ENCODE measurements at regions not wholly inside any gene's neighbourhood (a gene's known extent, or its start where the extent isn't known, plus 50 kb on each side); places are given as distances from the start of the nearest gene placed in this dataset.

DNA sequence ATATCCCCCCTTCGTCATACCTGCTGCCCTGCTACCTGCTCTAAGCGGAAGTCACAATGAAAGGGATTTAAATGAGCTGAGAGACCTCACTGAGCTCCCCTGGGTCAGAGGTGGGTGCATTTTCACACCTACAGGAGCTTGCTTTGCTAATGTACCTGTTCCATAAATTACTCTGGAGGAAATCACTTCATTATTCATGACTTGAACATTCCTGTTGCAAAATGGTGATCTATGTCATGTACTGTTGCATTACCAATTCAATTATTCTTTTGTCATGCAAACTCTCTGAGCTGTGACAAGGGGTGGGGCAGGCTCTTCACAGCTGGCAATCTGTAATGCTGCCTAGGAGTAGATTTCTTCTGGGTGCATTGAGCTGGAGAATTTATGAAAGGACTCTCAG is 761.3 kb downstream of the TSN start:
- DNase-seq (ENCODE audit: low read depth in 2 of 3, low spot score in 2 of 3) = no peak

DNA sequence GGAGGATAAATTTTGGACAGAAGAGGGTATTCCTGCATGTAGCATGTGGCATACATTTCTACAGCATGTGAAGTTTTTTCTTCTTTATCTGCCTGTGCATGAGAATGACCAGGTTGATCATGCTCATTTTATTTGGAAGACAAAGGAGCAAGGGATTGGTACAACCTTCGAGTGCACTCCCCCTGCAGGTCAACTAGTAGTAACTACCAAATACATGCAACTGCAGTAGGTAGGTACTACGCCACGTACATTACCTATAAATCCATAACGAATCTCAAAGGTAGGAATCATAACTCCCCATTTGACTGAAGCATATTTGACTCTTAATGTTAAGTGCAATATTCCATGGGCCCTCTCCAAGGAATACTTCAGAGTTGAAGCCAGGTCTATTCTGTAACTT is 763.9 kb downstream of the TSN start:
- DNase-seq (ENCODE audit: low read depth in 2 of 3, low spot score in 2 of 3) = no peak

- no peak for DNase-seq (ENCODE audit: low read depth in 2 of 3, low spot score in 2 of 3)
Measured at GRCh38 chr2:122519821-122520611, 764.6 kb downstream of the TSN start.

GRCh38 chr2:122523143-122523542 is 767.7 kb downstream of the TSN start:
- no peak for DNase-seq (ENCODE audit: low read depth in 2 of 3, low spot score in 2 of 3)

DNA sequence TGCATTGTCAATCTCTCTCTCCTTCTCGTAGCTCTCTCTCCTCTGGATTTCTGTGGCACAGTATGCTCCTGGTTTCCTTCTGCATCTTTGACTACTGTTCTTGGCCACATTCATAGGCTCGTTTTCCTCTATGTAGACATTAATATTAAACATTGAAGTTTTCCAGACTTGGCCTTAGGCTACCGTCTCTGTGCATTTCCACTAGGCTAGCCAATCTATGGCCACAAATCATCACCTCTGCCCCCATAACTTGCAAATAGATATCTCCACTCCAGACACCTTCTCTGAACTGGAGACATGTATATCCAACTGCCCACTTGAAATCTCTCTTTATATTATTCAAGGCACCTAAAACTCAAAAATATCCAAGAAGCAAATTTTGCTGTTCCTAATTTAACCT is 768.5 kb downstream of the TSN start:
- no peak for DNase-seq (ENCODE audit: low read depth in 2 of 3, low spot score in 2 of 3)

DNA sequence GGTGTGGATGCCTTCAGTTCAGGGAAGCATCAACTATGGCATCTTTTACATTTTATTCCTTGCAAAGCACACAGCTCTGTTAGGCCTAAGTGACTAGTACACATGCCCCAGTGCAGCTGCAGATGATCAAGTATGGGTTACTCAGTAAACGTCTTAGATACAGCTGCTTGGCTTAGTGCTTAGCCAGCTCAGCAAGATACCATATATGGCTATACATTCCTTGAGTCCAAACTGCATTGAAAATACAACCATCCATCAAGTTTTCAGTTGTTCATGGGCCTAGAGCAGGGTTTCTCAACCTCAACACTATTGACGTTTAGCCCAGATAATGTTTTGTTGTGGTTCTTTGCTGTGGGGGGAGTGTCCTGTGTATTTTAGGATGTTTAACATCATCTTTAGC is 769.9 kb downstream of the TSN start:
- no peak for DNase-seq (ENCODE audit: low read depth in 2 of 3, low spot score in 2 of 3)

- DNase-seq (ENCODE audit: low read depth in 2 of 3, low spot score in 2 of 3) = no peak
Measured at GRCh38 chr2:122528061-122528460, 772.6 kb downstream of the TSN start.

DNA sequence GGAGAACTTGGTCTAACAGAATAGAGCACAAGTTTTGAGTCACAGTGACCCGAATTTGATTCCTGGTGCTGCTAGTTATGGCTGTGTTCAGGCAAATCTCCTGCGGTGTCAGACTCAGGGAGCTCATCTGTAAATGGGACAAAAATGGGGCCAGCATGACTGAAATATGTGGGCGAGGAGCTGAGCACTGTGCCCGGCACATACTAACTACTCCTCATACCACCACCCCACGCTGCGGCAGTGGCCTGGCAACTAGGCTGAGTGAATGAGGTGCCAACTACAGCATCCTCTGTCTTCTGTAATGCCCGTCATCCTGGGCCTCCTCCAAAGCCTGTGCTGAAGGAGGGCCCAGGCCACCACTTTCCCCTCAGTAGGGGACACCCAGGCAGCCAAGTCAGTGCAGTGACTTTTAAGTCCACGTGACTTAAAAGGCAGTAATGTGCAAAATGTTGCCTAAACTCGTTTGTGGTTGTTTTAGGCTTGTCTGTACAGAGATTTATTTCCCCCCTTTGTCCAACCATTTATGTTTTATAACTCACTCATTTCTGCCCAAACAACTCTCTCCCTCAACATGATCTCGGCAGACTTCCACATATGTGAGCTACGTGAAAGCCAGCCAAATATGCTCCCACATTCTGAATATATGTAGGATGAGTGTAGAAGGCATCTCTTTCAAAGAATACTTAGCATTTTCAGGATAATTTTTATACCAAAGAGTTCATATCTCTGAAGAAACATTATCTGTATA is 773.7 kb downstream of the TSN start:
- no peak for DNase-seq (ENCODE audit: low read depth in 2 of 3, low spot score in 2 of 3)

- peak in 1 of 3 donors; percentile 17 for DNase-seq (ENCODE audit: low read depth in 2 of 3, low spot score in 2 of 3)
Measured at GRCh38 chr2:122530814-122531213, 775.4 kb downstream of the TSN start.

- no peak for DNase-seq (ENCODE audit: low read depth in 2 of 3, low spot score in 2 of 3)
Measured at GRCh38 chr2:122531290-122532071, 776.0 kb downstream of the TSN start.

GRCh38 chr2:122532072-122532344 is 776.6 kb downstream of the TSN start:
- no peak for DNase-seq (ENCODE audit: low read depth in 2 of 3, low spot score in 2 of 3)

GRCh38 chr2:122532481-122532880 is 777.0 kb downstream of the TSN start:
- DNase-seq (ENCODE audit: low read depth in 2 of 3, low spot score in 2 of 3) = no peak

GRCh38 chr2:122535960-122536505 is 780.6 kb downstream of the TSN start:
- no peak for DNase-seq (ENCODE audit: low read depth in 2 of 3, low spot score in 2 of 3)

DNA sequence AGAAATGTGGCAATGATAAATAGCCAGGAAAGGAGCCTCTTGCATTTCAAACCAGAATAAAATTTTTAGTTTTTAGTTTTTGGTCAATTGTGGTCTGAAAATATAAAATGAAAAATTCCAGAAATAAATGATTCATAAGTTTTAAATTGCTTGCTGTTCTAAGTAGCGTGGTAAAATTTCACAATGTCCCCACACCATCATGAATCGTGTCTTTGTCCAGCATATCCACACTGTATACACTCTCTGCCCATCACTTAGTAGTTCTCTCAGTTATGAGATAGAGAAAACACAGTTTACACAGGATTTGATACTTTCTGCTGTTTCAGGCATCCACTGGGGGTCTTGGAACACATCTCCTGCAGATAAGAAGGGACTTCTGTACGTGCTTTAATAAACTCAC is 783.9 kb downstream of the TSN start:
- DNase-seq (ENCODE audit: low read depth in 2 of 3, low spot score in 2 of 3) = no peak

- DNase-seq (ENCODE audit: low read depth in 2 of 3, low spot score in 2 of 3) = no peak
Measured at GRCh38 chr2:122539920-122540319, 784.5 kb downstream of the TSN start.

- DNase-seq (ENCODE audit: low read depth in 2 of 3, low spot score in 2 of 3) = no peak
Measured at GRCh38 chr2:122542236-122542635, 786.8 kb downstream of the TSN start.

DNA sequence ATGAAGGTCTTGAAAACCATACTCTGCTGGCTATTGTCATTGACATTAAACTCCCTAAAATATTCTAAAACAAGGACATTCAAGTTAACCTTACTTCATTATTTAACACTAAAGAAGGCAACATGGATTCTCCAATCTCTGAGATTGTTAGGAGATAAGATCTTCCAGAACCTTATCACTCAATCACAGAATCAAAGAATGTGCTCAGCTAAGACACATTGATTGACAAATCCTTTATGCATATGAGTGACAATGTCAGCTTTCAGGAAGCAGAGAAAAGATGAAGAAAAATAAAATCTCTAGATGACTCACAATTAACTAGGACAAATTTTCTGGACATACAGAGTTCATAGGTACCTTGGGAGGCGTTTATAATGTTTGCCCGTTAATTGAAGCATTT is 787.2 kb downstream of the TSN start:
- no peak for DNase-seq (ENCODE audit: low read depth in 2 of 3, low spot score in 2 of 3)

DNA sequence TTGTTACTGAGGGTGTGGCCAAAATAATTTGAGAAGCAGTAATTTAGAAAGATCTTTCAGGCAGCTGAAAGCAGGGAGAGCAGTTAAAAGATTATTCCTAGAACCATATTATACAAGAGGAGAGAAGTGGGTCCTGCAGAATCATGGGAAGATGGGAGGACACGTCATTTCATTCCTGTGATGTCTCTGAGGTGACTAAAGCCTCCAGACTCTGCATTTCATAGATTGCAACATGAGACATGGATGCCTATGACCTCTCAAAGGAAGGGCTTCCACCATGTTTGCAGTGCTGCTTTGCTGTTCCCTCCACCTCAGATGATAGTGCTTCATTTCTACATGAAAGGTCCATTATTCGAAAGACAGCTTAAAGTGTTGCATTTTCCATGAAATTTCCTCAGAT is 788.4 kb downstream of the TSN start:
- no peak for DNase-seq (ENCODE audit: low read depth in 2 of 3, low spot score in 2 of 3)

DNA sequence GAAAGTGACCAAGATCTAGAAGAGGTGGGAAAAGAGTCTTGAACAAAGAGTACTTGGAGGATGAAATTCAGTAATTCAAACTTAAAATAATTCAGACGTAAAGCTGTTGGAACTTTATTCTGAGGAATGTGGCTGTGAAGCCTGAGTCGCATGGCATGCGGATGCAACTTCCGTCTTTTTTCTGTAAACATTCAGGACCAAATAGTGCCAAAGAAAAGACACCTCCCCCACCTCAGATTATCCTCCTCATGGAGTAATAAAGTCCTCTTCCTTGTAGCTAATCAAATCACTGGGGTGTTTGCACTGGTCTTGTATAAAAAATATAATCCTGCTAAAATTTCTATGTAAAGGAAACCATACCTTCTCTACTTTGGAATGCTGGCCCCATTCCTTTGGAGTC is 790.4 kb downstream of the TSN start:
- DNase-seq (ENCODE audit: low read depth in 2 of 3, low spot score in 2 of 3) = no peak

DNA sequence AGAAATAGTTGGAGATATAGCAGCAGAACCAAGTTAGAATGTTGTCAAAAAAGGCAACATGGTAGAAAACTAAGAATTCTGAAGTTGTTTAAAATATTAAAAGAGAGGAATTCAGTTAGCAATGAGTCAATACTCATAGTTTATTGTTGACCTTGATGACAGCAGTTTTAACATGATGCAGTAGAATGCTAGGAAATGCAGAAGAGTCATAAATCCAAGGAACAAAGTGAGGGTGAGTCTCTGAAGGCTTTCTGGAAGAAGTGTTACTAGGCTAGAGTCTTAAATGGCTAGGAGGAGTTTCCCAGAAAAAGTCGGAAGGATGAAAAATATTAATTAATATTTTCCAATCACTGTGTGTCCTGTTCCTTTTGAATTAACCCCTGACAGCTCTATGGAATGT is 807.3 kb downstream of the TSN start:
- no peak for DNase-seq (ENCODE audit: low read depth in 2 of 3, low spot score in 2 of 3)

GRCh38 chr2:122563781-122564180 is 808.3 kb downstream of the TSN start:
- no peak for DNase-seq (ENCODE audit: low read depth in 2 of 3, low spot score in 2 of 3)

GRCh38 chr2:122564843-122565242 is 809.4 kb downstream of the TSN start:
- DNase-seq (ENCODE audit: low read depth in 2 of 3, low spot score in 2 of 3) = no peak

Measured in hematopoietic multipotent progenitor cell (in vitro differentiated cells).